Keratinocyte (primary cell): ENCODE measurements at regions not wholly inside any gene's neighbourhood (a gene's known extent, or its start where the extent isn't known, plus 50 kb on each side); places are given as distances from the start of the nearest gene placed in this dataset.

Experiments used
- DNase-seq: peaks from one replicate; pipeline ENCODE4 v3.0.0-alpha.2; 2011; ENCODE audit warnings: low read depth, missing footprints, low spot score
- FAIRE-seq: peaks from 2 replicates; lab custom pipeline; 2011; peaks lifted over from hg19 to GRCh38; lab: Jason Lieb, UNC
- H2AFZ ChIP-seq: 2 replicates; pipeline ENCODE4 v1.6.0; 2012; ENCODE audit warnings: low read length, control low read depth, inconsistent platforms; ENCODE audit not compliant: control insufficient read depth
- H3K27ac ChIP-seq: 2 replicates; pipeline ENCODE4 v1.5.1; 2011; ENCODE audit warnings: low read length; ENCODE audit not compliant: control insufficient read depth, insufficient read depth
- H3K27me3 ChIP-seq: 3 replicates; pipeline ENCODE4 v1.6.0; 2011; ENCODE audit warnings: low read length; ENCODE audit not compliant: control insufficient read depth, insufficient read depth; ENCODE audit errors: extremely low read depth
- H3K36me3 ChIP-seq, 2 experiments: 2 replicates in 1 of 2; 3 replicates in 1 of 2; pipeline ENCODE4 v1.5.1; 2011; ENCODE audit warnings: low read length in 2 of 2, mild to moderate bottlenecking in 1 of 2; ENCODE audit not compliant: control insufficient read depth in 2 of 2, insufficient read depth in 2 of 2; ENCODE audit errors: extremely low read depth in 1 of 2
- H3K4me1 ChIP-seq: 3 replicates; pipeline ENCODE4 v1.5.1; 2011; ENCODE audit warnings: low read length; ENCODE audit not compliant: control insufficient read depth, insufficient read depth; ENCODE audit errors: extremely low read depth
- H3K4me2 ChIP-seq: 3 replicates; pipeline ENCODE4 v1.6.0; 2011; ENCODE audit warnings: low read depth, low read length; ENCODE audit not compliant: control insufficient read depth, insufficient read depth; ENCODE audit errors: extremely low read depth
- H3K4me3 ChIP-seq, 3 experiments: fragments of 200-600 bp in 1 of 3; sonication (generic) in 1 of 3; 2 replicates in 2 of 3; 3 replicates in 1 of 3; pipeline ENCODE4 v1.5.1; 2011 to 2016; ENCODE audit warnings: low read length in 3 of 3, mild to moderate bottlenecking in 3 of 3, control low read depth in 2 of 3, inconsistent platforms in 1 of 3, low read depth in 1 of 3, mixed read lengths in 1 of 3, mixed run types in 1 of 3, moderate library complexity in 1 of 3; ENCODE audit not compliant: control insufficient read depth in 2 of 3, insufficient read depth in 2 of 3; ENCODE audit errors: extremely low read depth in 1 of 3
- H3K79me2 ChIP-seq: 2 replicates; pipeline ENCODE4 v1.6.0; 2012; ENCODE audit warnings: low read length; ENCODE audit not compliant: control insufficient read depth, insufficient read depth
- H3K9ac ChIP-seq: 3 replicates; pipeline ENCODE4 v1.6.0; 2011; ENCODE audit warnings: low read length; ENCODE audit not compliant: control insufficient read depth, insufficient read depth; ENCODE audit errors: extremely low read depth
- H3K9me1 ChIP-seq: 3 replicates; pipeline ENCODE4 v1.6.0; 2011; ENCODE audit warnings: low read length; ENCODE audit not compliant: control insufficient read depth, insufficient read depth; ENCODE audit errors: extremely low read depth
- H3K9me3 ChIP-seq: 2 replicates; pipeline ENCODE4 v1.5.1; 2012; ENCODE audit warnings: low read depth, low read length; ENCODE audit not compliant: control insufficient read depth
- H4K20me1 ChIP-seq: 3 replicates; pipeline ENCODE4 v1.6.0; 2011; ENCODE audit warnings: low read length; ENCODE audit not compliant: control insufficient read depth, insufficient read depth; ENCODE audit errors: extremely low read depth
- CTCF ChIP-seq, 3 experiments: IDR thresholded peaks in 1 of 3; conservative IDR thresholded peaks in 1 of 3; optimal IDR thresholded peaks in 1 of 3; 2 replicates in 2 of 3; 3 replicates in 1 of 3; pipeline versions ENCODE3 to v1.5.1; 2011; ENCODE audit warnings: low read length in 3 of 3, mild to moderate bottlenecking in 3 of 3, moderate library complexity in 2 of 3, control low read depth in 1 of 3, inconsistent platforms in 1 of 3; ENCODE audit not compliant: insufficient read depth in 2 of 3; ENCODE audit errors: extremely low read depth in 1 of 3
- EZH2 ChIP-seq: IDR thresholded peaks from one replicate; pipeline ENCODE4 v1.6.1; 2012; ENCODE audit warnings: inconsistent platforms, mild to moderate bottlenecking, low read length, moderate library complexity
- dilution Hi-C: fragments of 300-500 bp; cut with MboI; formaldehyde crosslinking; loops from one replicate; pipeline ENCODE4 v1.7.0; 2020; ENCODE audit warnings: low sequenced_read_pairs; ENCODE audit not compliant: extremely low pct_ligation_motif_present

GRCh38 chr15:29934251-29934650, 112.0 kb upstream of the TJP1 start:
- H3K27ac ChIP-seq = peak overlapping the region; percentile 42

DNA sequence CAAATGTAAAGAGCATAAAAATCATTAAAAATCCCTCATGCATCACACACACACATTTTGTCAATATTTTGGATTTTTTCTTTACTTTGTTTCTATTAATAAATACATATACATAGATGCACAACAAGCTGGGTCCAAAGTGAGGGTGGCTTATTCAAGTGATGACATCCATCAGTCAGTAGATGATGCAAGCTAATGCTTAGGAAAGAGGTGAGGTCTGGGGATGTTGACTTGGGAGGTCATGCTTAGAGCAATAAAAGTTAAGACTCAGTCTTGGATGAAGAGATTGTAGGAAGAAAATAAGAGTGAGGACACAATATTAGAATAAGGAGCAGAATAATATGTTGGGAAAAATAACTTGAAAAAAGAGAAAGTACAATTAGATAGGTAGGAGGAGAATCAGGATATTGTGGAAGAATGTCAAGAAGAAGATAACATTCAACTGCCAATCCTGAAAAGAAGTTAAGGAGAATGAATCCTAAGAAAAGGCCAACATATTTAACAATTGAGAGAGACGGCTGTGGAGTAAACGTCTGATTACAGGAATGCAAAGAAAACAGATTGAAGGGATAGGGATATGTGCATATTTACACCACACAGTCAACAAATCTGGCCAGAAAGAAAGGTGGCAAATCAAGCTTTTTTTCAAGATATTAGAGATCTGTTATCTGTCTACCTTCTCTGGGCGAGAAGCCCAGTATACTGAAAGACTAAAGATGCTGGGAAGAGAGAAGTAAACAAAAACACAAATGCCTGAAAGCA, 111.0 kb upstream of the TJP1 start:
- FAIRE-seq (peak; percentile 69), DNase-seq (no peak)
- Histone ChIP-seq H3K4me1 (peaks cover 55% of the 10 kb centered on the region), H3K4me3 (no peak overlapping the region), H3K36me3 (no peaks in the 10 kb centered on the region), H3K9ac (no peak overlapping the region), H3K9me1 (no peaks in the 10 kb centered on the region), H3K27me3 (no peaks in the 10 kb centered on the region), H2AFZ (no peak overlapping the region), H3K9me3 (no peaks in the 10 kb centered on the region), H3K27ac (peak overlapping the region; percentile 42), H4K20me1 (no peaks in the 10 kb centered on the region), H3K4me2 (no peak overlapping the region), H3K79me2 (no peaks in the 10 kb centered on the region)
- dilution Hi-C loops = no loop called here
- TF ChIP-seq EZH2 (no peak), CTCF (optimal IDR thresholded peaks at IDR 0.05 in 1 of 3, IDR thresholded peaks at IDR 0.05 in 1 of 3, conservative IDR thresholded peaks at IDR 0.05 in 1 of 3; ENCODE audit: extremely low read depth in 1 of 3, insufficient read depth in 2 of 3, low read length in 3 of 3) (no peak)

More at GRCh38 chr15:29934251-29934650, 112.0 kb upstream of the TJP1 start:
- dilution Hi-C loops = no loop called here
- Histone ChIP-seq H3K36me3 (no peaks in the 10 kb centered on the region), H3K9me3 (no peaks in the 10 kb centered on the region), H3K9me1 (no peaks in the 10 kb centered on the region), H3K4me2 (peak overlapping the region; percentile 50), H2AFZ (no peak overlapping the region), H4K20me1 (no peaks in the 10 kb centered on the region), H3K9ac (peak overlapping the region; percentile 3), H3K4me1 (peaks cover 65% of the 10 kb centered on the region), H3K4me3 (peak overlapping the region in 1 of 3 experiments; percentile 5), H3K27me3 (no peaks in the 10 kb centered on the region), H3K79me2 (no peaks in the 10 kb centered on the region)
- DNase-seq (peak; percentile 71), FAIRE-seq (peak; percentile 98)
- TF ChIP-seq CTCF (optimal IDR thresholded peaks at IDR 0.05 in 1 of 3, IDR thresholded peaks at IDR 0.05 in 1 of 3, conservative IDR thresholded peaks at IDR 0.05 in 1 of 3; ENCODE audit: extremely low read depth in 1 of 3, insufficient read depth in 2 of 3, low read length in 3 of 3) (no peak), EZH2 (no peak)
